Activated CD8-positive, alpha-beta memory T cell treated with anti-CD3 and anti-CD28 coated beads for 1 hour (primary cell): ENCODE measurements at regions not wholly inside any gene's neighbourhood (a gene's known extent, or its start where the extent isn't known, plus 50 kb on each side); places are given as distances from the start of the nearest gene placed in this dataset.

Experiments
- DNase-seq, 2 donors: peaks; one replicate each; pipeline ENCODE4 v3.0.0-alpha.2; 2020; ENCODE audit warnings: low read depth in 1 of 2; ENCODE audit errors: extremely low read depth in 1 of 2

DNA sequence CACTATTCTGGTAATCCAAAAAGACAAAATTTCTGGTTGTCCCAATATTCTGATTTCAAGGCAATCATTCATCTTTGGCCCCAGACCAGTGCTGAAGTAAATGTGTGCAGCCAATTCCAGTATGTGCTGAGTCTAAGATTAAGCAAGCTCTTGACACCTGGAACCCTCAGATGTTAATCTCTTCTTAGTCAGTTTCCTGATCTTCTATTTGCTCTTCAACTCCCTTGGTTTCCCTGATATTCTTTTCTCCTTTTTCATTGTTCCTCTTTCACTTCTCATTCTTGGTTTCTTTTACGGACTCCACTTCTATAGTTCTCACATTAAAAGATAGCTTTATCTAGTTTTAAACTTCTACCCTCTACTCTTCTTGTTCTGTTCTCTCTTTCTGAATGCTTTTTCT is 445.7 kb upstream of the FANCL start:
- no peak for DNase-seq

DNA sequence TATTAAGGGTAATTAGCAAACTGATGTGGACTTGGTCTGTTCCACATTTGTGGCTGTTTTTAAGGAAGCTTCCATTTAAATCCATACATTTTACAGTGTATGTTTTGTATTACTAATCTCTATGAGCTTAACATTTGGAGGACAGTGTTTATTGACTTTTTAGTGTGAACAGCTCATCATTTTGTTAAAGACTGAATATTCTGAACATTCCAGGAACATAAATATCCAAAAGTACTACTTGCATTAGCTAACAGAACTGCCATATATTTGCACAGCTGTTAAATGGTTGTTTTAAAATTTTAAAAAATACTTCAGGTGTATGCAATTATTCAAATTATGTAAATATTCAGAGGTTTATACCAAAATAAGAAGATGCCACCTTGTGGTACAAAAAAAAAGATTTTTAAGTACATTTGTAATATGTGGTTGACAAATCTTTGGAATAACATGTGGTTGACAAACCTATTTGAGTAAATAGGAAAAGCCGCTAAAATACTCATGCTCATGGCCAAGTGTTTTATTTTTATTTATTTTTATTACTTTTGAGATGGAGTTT is 439.7 kb upstream of the FANCL start:
- DNase-seq, result no peak

DNA sequence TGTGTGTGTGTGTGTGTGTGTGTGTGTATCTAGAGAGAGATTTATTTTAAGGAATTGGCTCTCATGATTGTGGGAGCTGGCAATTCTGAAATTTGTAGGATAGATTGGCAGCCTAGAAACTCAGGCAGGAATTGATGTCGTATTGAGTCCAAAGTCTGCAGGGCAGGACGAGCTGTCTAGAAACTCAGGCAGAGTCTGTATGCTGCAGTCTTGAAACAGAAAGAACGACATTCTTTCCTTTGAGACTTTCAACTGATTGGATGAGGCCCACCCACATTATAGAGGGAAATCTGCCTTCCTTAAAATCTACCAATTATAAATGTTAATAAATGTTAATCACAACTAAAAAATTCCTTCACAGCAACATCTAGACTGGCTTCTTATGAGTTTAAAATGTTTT is 436.6 kb upstream of the FANCL start:
- DNase-seq, result no peak

DNA sequence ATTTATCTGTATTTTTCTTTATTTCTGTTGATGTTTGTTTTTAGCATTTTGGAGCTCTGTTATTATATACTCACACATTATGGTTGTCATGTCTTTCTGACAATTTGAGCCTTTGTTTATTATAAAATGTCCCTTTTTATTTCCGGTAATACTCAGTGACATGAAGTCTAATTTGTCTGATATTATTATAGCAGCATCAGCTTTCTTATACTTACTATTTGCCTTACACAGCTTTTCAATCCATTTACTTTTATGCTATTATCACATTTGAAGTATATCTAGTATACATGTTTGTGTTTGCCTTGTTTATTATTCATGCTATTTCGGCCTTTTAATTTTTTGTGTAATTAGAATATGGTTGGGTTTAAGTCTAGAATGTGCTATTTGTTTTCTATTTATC is 430.6 kb upstream of the FANCL start:
- no peak for DNase-seq

DNA sequence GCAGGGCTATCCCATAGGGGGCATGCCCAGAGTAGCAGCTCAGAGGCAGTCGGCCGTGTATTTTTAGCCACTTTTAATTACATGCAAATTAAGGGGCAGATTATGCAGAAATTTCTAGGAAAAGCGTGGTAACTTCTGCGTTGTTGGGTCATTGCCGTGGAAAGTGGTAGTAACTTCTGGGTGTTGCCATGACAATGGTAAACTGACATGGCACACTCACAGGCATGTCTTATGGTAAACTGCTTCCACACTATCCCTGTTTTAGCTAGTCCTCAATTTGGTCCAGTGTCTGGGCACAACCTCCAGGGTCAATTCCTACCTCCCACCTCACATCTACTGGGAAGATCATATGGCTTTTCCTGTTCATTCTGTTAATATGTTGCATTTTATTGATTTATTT is 428.9 kb upstream of the FANCL start:
- no peak for DNase-seq

DNA sequence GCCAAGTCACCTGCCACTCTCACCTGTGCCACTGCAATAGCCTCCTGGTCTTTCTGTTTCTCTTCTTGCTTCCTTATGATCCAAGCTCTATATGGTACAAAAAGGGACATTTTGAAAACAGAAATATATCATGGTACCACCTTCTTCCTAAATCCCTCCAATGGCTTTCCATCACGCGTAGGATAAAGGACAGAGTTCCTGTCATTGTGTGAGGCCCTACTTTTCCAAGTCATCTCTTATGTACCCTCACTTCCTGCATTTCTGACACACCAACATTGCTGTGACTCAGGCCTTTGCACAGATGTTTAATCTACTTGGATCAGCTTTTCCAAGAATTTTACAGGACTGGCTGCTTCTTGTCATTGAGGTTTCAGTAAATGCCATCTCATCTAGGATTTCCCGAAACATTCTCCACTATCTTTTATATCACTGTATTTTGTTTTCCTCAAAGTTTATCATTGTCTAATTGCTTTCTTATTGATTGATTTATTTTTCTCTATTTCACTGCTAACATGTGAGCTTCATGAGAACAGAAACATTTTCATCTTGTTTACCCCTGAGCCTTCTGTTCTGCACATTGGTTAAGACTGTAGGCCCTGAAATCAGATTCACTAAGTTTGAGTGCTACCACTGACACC is 426.1 kb upstream of the FANCL start:
- DNase-seq, result no peak

DNA sequence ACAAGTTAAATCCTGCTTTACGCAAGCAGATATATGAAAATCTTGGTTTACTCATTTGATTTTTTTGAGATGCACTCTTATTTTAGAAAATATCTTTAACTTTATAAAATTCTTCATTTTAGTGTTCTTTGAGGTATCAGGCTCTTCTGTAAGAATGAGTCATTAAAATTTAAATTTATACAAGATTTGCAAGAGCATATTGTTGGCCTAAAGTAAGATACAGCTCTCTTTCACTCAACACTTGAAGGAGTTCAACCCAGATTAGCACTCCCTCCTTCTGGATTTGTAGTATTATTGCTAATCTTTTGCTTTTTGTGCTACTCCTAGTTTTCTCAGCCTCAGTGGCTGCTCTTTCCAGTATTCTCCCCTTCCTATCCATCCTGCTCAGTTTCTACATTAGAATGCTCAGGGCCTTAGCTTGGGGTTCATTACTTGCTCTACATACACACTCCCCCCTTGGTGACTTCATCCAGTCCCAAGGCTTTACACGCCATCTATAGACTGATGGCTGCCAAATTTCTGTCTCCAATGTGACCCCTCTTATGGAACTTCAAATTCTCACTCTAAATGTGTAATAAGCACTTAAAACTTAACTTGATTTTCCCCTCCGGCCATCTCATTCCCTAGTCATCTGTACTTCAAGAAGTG is 425.3 kb upstream of the FANCL start:
- no peak for DNase-seq

DNA sequence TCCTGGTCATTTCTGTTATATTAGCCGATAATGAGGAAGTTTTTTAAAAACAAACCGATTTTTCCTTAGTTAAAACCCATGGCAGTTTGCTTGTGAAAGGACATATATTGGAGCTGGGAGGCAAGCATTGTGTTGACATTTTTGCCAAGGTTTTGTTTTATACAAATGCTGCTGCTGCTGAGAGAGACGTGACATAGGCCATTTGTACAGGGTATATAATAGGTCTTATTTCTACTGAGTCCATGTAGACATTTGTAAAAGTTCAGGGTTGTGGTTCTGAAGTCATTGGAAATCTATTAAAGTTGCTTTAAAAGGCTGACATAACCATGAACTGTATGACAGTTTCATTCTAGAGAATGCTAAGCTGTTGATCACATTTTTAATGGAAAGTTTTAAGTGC is 424.0 kb upstream of the FANCL start:
- DNase-seq, result no peak

DNA sequence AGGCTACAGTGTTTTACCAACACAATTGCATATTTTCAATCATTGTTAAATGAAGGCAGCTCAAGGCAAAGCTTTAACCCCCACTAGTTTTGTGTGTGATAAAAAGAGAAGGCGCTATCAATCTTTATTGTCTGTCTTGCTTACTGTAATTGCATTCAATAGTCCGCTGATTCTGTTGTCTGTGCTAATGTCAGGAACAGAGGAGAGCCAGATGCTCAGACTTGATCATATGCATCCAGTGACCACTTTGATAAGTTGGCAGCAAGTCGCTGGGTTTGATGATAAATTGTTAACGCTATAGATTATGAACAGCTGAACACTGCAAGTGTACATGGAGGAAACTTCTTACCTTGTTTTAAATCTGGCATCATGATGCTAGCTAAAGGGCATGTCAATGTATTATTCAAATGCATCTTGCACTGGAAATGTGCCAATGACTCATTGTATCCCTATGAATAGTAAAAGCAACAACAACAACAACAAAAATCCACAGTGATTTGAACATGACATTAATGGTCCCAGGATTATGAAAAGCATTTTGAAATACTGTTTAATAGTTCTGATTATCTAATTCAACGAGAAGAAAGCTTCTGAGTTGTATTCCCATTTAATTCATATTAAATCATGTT is 423.5 kb upstream of the FANCL start:
- DNase-seq, result no peak

DNA sequence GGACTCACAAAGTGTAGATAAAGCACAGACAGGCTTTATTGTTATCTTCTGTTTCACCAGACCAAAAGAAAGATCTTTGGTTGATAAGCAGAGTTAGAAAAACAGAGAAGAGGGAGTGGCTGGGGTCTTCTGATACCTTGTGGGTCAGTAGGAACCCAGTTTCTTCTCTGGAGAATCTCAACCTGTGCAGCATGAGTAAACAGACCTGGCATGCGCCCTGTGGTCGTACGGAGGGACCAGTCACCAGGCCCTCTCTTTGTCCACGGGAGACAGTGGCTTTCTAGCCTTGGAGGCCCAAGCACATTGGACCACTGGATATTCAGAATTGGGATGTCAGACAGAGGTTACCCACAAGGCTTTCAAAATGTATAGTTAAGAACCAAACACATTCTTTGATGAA is 418.9 kb upstream of the FANCL start:
- no peak for DNase-seq

DNA sequence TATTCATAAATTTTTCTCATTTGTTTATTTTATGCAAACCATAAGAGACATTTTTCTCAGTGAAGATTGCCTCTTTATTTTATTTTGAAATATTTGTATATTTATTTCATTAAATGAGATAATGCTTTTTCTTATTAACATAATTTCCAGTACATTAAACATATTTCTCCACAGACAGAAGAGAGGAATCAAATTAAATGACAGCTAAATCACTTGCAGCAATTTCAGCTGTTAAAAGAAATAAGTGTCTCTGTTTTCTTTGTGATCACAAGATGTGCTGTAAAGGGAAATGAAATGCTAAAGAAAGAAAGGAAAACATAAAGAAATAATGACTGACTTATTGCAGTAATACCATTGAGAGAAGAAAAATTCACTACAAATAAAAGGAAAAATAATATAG is 414.0 kb upstream of the FANCL start:
- DNase-seq, result no peak

DNA sequence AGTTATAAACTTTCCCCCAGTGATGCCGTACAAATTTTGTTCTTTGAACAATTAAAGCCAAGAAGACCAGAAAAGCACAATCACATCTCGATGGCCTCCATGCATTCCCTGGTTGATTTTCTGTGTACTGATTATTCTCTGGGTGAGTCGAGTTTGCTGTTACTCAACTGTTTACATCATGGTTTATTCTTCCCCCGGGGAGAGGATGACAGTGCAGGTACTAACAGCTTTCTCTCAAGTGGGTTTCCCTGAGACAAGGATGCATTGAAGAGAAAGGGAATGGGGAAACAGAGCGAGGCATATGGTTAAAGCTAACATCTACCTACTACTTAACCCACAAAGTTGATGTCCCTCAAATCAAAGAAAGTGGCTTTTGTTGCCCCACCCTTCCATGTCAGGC is 410.8 kb upstream of the FANCL start:
- DNase-seq, result no peak

DNA sequence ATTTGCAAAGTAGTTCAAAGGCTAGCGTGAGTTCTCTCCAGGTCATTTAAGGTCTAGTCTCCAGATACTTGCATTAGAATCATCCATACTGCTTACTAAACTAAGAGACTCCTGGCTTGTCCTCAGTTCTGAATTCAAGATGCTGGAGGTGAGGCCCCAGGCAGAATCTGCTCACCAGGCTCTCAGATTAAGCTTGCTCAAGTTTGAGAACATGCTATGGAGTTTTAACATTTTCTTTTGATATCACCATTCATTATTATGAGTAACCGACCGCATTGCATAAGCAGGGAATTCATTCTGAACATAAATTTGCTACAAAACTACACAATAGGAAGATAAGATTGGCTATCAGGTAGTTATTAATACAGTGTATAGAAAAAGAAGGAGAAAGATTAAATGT is 409.7 kb upstream of the FANCL start:
- no peak for DNase-seq

DNA sequence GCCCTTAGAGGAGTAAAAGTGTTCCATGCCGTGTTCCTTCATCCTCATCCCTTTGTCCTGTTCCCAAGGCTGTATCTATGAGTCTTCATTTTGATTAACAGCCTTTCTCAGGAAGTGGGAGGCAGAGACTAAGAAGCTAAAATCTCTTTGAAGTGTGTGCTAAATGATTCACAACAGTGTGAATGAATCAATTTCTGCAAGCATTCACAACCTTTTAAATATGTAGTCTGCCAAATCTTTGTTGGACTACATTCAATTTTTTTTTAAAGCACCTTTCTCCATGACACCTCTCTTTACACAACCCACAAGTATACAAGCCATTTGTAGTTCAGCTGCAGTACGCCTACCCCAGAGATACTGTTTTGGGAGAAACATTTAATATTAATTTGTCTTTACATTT is 408.6 kb upstream of the FANCL start:
- DNase-seq, result no peak

DNA sequence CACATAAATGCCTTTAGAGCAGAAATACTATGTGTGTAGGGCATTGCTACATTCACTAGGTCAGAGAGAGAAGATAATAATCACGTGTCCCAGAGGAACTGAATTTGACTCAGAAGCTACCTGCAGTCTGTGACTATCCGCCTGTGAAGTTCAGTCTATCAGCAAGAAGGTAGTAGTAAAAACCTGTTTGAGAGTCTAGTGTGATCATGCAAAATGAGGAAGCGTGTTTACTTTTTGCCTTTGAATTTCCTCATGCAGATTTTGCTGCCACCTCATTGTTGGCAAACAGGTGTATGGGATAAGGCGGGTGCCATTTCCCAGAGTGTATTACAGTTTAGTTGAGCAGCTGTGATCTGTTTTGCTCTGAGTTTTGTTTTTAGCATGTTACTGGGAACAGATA is 403.9 kb upstream of the FANCL start:
- no peak for DNase-seq

DNA sequence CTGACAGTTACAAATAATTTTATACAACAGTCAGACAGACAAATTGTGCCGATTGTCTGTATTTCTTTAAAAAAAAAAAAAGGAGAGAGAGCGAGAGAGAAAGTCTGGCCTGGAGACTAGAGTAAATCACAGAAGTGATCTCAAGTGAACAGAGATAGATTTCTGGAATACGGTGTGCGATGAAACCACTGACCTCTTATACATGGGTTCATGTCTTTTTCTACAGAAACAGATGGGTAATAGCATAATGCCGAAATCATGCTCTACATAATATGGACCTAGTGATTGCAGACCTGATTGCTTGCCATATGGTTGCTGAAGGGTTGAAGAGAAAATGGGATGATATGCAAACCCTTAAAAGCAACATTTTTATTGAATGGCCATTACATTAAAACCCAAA is 403.3 kb upstream of the FANCL start:
- DNase-seq, result no peak

DNA sequence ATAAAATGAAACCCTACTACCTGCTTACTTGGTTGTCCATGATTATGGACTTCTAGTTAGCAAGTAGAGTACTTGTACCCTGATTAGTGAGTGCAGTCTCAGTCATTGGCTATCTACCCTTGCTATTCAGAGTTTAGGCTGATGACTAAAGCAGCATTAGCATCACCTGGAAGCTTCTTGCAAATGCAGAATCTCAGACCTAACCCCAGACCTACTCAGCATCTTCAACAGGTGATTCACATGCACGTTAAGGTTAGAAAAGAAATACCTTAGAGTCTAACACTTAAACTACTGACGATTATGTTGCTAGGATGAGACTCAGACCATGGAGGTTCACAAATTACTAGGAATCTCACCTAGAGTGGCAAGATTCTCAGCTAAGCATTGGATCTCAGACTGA is 399.9 kb upstream of the FANCL start:
- DNase-seq, result no peak

DNA sequence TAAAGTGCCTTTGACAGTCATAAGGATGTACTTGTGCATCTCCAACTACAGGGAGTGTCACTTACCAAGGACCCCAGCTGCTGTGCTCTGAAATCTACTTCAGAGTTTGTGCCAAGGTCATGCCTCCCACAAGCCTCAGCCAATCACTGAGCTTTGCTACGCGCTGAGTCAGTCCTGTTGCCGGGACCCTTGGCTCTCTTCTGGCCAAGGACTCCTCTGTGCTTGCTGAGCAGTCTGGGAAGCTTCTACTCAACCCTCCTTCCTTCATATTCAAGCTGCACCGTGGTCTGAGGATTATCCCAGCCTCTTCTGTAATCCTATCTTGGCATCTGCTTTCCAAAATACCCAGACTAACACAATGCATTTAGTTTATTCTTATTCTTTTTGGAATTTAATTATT is 398.9 kb upstream of the FANCL start:
- no peak for DNase-seq

DNA sequence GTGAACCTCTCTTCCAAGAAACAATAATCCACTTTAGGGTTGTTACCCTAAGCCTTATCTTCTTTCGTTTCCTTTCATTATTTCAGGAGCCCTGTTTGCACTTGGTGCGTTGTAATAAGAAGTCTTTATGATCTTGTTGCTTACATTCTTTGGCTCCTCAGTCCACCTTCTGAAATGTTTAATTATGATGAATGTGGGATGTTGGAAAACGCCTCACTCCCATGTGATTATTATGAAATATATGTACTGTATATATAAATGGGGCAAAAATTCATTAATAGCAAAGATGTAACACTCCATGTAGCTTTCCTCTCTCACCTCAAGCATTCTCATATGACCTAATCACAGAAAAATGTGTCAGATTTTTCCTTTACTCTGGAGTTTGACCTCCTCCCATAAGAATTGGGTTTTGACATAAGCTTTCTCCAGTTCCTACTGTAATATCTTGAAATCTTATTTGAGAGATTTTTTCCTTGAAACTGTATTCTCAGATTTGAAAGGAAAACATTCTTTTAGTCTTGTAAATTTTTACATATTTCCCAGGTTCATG is 397.2 kb upstream of the FANCL start:
- no peak for DNase-seq

DNA sequence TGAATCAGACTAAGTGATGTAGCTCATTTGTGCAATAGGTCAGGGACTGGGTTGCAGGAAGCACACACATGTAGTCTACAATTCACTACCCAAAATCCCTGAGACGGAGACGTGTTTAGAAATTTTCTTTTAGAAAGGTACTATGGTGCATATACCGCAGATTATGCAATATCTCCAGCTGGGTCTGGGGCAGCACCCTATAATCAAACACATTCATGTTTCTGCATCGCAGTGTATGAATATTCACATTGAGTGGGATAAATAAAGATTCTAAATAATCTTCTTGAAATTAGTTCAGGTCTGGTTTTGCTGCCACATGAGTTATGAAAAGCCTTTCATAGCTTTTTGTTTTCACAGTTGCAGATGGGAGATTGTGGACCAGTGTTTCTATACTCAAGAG is 395.7 kb upstream of the FANCL start:
- no peak for DNase-seq

DNA sequence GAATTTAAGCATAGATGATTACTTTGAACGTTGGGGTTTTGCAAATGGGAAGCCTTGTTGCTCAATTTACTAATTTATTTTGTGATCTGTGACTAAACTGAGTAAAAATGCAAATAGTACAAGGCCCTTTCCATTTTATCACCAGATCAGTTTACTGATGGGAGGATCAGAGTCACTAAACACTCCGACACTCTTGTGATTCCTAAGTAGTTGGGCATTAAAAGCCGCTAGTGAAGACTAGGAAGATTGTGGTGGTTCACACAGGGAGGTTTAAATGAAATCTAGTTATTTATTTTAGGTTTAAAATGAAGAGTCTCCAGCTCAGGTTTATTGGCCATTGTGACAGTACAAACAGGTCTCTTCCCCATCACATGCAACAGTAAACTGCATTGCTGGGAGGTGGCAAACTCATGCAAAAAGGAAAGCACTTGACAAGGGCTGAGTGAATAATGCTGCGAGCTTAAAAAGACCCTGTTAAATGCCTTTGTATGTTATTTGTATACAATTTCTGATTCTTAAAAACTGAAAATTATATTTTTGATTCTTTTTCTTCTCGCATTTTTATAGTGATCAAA is 394.8 kb upstream of the FANCL start:
- no peak for DNase-seq
